ENCODE measurements at regions not wholly inside any gene's neighbourhood (a gene's known extent, or its start where the extent isn't known, plus 50 kb on each side); places are given as distances from the start of the nearest gene placed in this dataset.
A peak's percentile ranks its signal among the peaks of the same experiment; 100 is the strongest.

- Histone ChIP-seq H2AFZ (no peak overlapping the region), H3K9me3 (ENCODE audit: control insufficient read depth, low read length) (no peaks in the 10 kb centered on the region), H3K4me1 (no peaks in the 10 kb centered on the region), H3K4me2 (ENCODE audit: low read length) (peak overlapping the region; percentile 16), H3K4me3 (ENCODE audit: low read depth, low read length) (no peak overlapping the region), H3K27ac (no peak overlapping the region), H3K27me3 (ENCODE audit: control insufficient read depth, insufficient read depth, low read length) (no peaks in the 10 kb centered on the region), H3K36me3 (ENCODE audit: control insufficient read depth, insufficient read depth, low read length) (no peaks in the 10 kb centered on the region), H3K79me2 (no peaks in the 10 kb centered on the region), H3K9ac (no peak overlapping the region)
- TF ChIP-seq CTCF (IDR thresholded peaks at IDR 0.05): no peak
Measured at GRCh38 chr16:51994597-51994996, 552.3 kb downstream of the TOX3 start.

DNA sequence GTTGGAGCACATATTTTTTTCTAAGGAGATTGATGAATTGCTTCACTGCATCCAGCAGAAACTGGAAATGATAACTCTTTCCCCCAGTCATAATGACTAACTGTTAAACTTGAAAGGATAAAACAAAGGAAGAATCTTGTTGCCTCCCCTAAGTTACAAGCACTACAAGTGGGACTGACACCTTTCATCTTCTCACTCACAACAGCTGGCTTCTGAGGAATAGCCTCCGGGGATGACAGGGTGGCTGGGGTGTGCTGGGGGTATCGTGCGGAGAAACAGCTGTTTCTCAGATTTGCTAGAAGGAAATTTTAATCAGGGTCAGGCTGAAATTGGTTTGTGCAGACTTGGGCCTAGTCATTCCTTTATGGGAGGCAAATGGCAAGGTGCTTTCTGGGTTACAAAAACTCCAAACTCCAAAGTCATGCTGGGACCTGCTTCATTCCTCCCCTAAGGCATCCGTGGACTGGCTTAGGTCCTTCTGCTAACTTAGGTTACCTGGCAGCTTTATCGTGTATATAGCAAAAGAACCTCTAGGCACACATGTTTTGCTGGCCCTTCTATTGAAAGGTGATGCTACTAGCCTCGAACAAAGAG, 557.2 kb downstream of the TOX3 start:
- no peak for TF ChIP-seq CTCF (IDR thresholded peaks at IDR 0.05)
- no peaks in the 10 kb centered on the region for H3K27me3 ChIP-seq (ENCODE audit: control insufficient read depth, insufficient read depth, low read length)
- no peak overlapping the region for H3K4me2 ChIP-seq (ENCODE audit: low read length)
- H2AFZ ChIP-seq: no peak overlapping the region
- no peaks in the 10 kb centered on the region for H3K4me1 ChIP-seq
- no peak overlapping the region for H3K9ac ChIP-seq
- H3K27ac ChIP-seq: no peak overlapping the region
- no peaks in the 10 kb centered on the region for H3K36me3 ChIP-seq (ENCODE audit: control insufficient read depth, insufficient read depth, low read length)
- H3K4me3 ChIP-seq (ENCODE audit: low read depth, low read length): no peak overlapping the region
- no peaks in the 10 kb centered on the region for H3K79me2 ChIP-seq
- H3K9me3 ChIP-seq (ENCODE audit: control insufficient read depth, low read length): no peaks in the 10 kb centered on the region

DNA sequence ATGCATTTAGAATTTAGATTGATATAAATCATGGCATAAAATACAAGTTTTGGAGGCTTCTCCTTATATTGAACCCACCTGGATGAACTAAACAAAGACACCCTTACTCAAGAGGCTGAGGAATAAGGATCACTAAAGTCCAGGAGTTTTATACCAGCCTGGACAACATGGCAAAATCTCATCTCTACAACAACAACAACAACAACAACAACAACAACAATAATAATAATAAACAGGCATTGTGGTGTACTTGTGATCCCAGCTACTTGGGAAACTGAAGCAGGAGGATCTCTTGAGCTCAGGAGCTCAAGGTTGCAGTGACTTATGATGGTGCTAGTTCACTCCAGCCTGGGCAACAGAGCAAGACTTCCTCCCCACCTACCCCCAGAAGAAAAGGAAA, 558.0 kb downstream of the TOX3 start:
- Histone ChIP-seq H3K4me1 (no peaks in the 10 kb centered on the region), H3K36me3 (ENCODE audit: control insufficient read depth, insufficient read depth, low read length) (no peaks in the 10 kb centered on the region), H2AFZ (no peak overlapping the region), H3K27me3 (ENCODE audit: control insufficient read depth, insufficient read depth, low read length) (no peaks in the 10 kb centered on the region), H3K4me2 (ENCODE audit: low read length) (no peak overlapping the region), H3K4me3 (ENCODE audit: low read depth, low read length) (no peak overlapping the region), H3K27ac (no peak overlapping the region), H3K9ac (no peak overlapping the region), H3K9me3 (ENCODE audit: control insufficient read depth, low read length) (no peaks in the 10 kb centered on the region), H3K79me2 (no peaks in the 10 kb centered on the region)
- TF ChIP-seq CTCF (IDR thresholded peaks at IDR 0.05): no peak

- H3K4me2 ChIP-seq (ENCODE audit: low read length): no peak overlapping the region
- no peak overlapping the region for H2AFZ ChIP-seq
- H3K9ac ChIP-seq: no peak overlapping the region
- H3K4me3 ChIP-seq (ENCODE audit: low read depth, low read length): no peak overlapping the region
- no peaks in the 10 kb centered on the region for H3K27me3 ChIP-seq (ENCODE audit: control insufficient read depth, insufficient read depth, low read length)
- no peaks in the 10 kb centered on the region for H3K9me3 ChIP-seq (ENCODE audit: control insufficient read depth, low read length)
- no peak overlapping the region for H3K27ac ChIP-seq
- no peaks in the 10 kb centered on the region for H3K79me2 ChIP-seq
- no peaks in the 10 kb centered on the region for H3K4me1 ChIP-seq
- no peak for TF ChIP-seq CTCF (IDR thresholded peaks at IDR 0.05)
- no peaks in the 10 kb centered on the region for H3K36me3 ChIP-seq (ENCODE audit: control insufficient read depth, insufficient read depth, low read length)
Measured at GRCh38 chr16:51987519-51987918, 559.4 kb downstream of the TOX3 start.

GRCh38 chr16:51986717-51987116, 560.2 kb downstream of the TOX3 start:
- no peak overlapping the region for H2AFZ ChIP-seq

More at GRCh38 chr16:51986717-51987116, 560.2 kb downstream of the TOX3 start:
- TF ChIP-seq CTCF (IDR thresholded peaks at IDR 0.05): no peak
- Histone ChIP-seq H3K4me3 (ENCODE audit: low read depth, low read length) (no peak overlapping the region), H3K9ac (no peak overlapping the region), H3K27ac (no peak overlapping the region), H3K4me1 (no peaks in the 10 kb centered on the region), H3K36me3 (ENCODE audit: control insufficient read depth, insufficient read depth, low read length) (no peaks in the 10 kb centered on the region), H3K9me3 (ENCODE audit: control insufficient read depth, low read length) (no peaks in the 10 kb centered on the region), H3K79me2 (no peaks in the 10 kb centered on the region), H3K27me3 (ENCODE audit: control insufficient read depth, insufficient read depth, low read length) (no peaks in the 10 kb centered on the region), H3K4me2 (ENCODE audit: low read length) (no peak overlapping the region)
